OCI-LY7 (cell line): ENCODE measurements at regions not wholly inside any gene's neighbourhood (a gene's known extent, or its start where the extent isn't known, plus 50 kb on each side); places are given as distances from the start of the nearest gene placed in this dataset.

Experiments used
- EZH2phosphoT487 ChIP-seq: fragments of 200-600 bp; sonication (generic); IDR thresholded peaks from 2 replicates; pipeline ENCODE4 v1.6.1; 2018; ENCODE audit warnings: low read depth, borderline replicate concordance, mild to moderate bottlenecking, mixed run types, antibody characterized with exemption, low read length, moderate library complexity, mixed read lengths
- TF ChIP-seq, protein P1 (sequence below): fragments of 200-600 bp; sonication (generic); conservative IDR thresholded peaks from 2 replicates; pipeline ENCODE4 v1.5.1; 2014; ENCODE audit warnings: mild to moderate bottlenecking, antibody characterized with exemption, low read length, moderate library complexity, mixed read lengths

DNA sequence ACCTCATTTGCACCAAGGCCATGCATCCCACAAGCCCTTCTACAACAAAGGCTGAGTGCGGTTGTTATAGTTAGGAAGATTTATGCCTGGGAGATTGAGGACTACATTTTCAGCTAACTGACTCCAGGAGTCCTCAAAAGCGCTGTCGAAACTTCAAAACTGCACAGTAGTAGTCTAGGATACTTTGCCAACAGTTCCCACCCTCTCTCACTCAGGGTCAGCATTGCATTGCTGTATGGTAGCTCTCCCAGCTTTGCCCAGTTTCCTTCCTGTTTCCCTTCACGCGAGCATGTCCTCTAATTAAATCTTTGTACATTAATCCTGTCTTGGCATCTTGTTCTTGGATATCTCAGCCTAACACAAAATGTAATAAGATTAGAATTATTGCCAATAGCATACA, 420.6 kb upstream of the UBE2E3 start:
- TF ChIP-seq, protein P1, sequence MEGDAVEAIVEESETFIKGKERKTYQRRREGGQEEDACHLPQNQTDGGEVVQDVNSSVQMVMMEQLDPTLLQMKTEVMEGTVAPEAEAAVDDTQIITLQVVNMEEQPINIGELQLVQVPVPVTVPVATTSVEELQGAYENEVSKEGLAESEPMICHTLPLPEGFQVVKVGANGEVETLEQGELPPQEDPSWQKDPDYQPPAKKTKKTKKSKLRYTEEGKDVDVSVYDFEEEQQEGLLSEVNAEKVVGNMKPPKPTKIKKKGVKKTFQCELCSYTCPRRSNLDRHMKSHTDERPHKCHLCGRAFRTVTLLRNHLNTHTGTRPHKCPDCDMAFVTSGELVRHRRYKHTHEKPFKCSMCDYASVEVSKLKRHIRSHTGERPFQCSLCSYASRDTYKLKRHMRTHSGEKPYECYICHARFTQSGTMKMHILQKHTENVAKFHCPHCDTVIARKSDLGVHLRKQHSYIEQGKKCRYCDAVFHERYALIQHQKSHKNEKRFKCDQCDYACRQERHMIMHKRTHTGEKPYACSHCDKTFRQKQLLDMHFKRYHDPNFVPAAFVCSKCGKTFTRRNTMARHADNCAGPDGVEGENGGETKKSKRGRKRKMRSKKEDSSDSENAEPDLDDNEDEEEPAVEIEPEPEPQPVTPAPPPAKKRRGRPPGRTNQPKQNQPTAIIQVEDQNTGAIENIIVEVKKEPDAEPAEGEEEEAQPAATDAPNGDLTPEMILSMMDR = no peak
- no peak for TF ChIP-seq EZH2phosphoT487
